ENCODE measurements at regions not wholly inside any gene's neighbourhood (a gene's known extent, or its start where the extent isn't known, plus 50 kb on each side); places are given as distances from the start of the nearest gene placed in this dataset.

GRCh38 chr13:105259426-105259825 is 1276.0 kb downstream of the EFNB2 start:
- ATAC-seq, result no peak
- TF ChIP-seq POLR2AphosphoS5 (IDR thresholded peaks at IDR 0.05), result no peak
- TF ChIP-seq, protein P1, sequence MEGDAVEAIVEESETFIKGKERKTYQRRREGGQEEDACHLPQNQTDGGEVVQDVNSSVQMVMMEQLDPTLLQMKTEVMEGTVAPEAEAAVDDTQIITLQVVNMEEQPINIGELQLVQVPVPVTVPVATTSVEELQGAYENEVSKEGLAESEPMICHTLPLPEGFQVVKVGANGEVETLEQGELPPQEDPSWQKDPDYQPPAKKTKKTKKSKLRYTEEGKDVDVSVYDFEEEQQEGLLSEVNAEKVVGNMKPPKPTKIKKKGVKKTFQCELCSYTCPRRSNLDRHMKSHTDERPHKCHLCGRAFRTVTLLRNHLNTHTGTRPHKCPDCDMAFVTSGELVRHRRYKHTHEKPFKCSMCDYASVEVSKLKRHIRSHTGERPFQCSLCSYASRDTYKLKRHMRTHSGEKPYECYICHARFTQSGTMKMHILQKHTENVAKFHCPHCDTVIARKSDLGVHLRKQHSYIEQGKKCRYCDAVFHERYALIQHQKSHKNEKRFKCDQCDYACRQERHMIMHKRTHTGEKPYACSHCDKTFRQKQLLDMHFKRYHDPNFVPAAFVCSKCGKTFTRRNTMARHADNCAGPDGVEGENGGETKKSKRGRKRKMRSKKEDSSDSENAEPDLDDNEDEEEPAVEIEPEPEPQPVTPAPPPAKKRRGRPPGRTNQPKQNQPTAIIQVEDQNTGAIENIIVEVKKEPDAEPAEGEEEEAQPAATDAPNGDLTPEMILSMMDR (IDR thresholded peaks at IDR 0.05), result no peak
- TF ChIP-seq POLR2A (IDR thresholded peaks at IDR 0.05), result no peak
- TF ChIP-seq EP300 (IDR thresholded peaks at IDR 0.05), result no peak
- H3K9me3 ChIP-seq, result no peaks in the 10 kb centered on the region
- H3K27me3 ChIP-seq, result no peaks in the 10 kb centered on the region
- 72 to 73% methylated on average over 5 to 6 of the region's 6 CpGs for WGBS, 2 donors (ENCODE audit: low coverage in 1 of 2)
- no peak overlapping the region for H3K27ac ChIP-seq
- H3K4me1 ChIP-seq, result no peaks in the 10 kb centered on the region
- no peak overlapping the region for H3K4me3 ChIP-seq
- H3K36me3 ChIP-seq, result no peaks in the 10 kb centered on the region

GRCh38 chr13:105255472-105255871 is 1280.0 kb downstream of the EFNB2 start:
- H3K9me3 ChIP-seq, result no peaks in the 10 kb centered on the region
- no peak for TF ChIP-seq POLR2A (IDR thresholded peaks at IDR 0.05)
- TF ChIP-seq, protein P1 (IDR thresholded peaks at IDR 0.05), result no peak
- 64% methylated on average over 1 of the region's 1 CpG; no CpG with 5 or more reads in 1 of the 2 donors for WGBS, 2 donors (ENCODE audit: low coverage in 1 of 2)

DNA sequence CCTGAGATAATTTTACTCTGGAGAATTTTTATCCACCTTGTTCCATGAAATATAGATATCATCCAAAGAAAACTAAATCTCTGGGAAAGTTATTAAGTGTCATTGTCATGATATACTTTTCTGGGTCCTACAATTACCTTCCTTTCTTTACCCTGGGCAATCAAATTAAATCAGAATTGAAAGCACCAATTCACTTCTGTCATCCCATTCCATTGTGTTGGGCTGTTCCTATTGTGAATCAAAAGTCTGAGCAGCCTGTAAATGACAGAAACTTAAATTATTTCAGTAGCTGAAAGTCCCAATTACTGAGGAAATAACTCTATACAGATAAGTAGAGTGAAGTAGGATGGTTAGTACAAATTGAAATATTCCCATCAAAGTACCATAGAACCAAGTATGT is 1284.2 kb downstream of the EFNB2 start:
- H3K9me3 ChIP-seq, result peaks cover 0 to 10% (median 0%) of the 10 kb centered on the region in 3 donors
- no peak overlapping the region for H3K27ac ChIP-seq
- no peak overlapping the region for H3K4me3 ChIP-seq
- H3K27me3 ChIP-seq, result no peaks in the 10 kb centered on the region
- ATAC-seq, result no peak
- TF ChIP-seq EP300 (IDR thresholded peaks at IDR 0.05) (no peak), POLR2AphosphoS5 (IDR thresholded peaks at IDR 0.05) (no peak), POLR2A (IDR thresholded peaks at IDR 0.05) (no peak)
- TF ChIP-seq, protein P1 (IDR thresholded peaks at IDR 0.05), result no peak
- no peaks in the 10 kb centered on the region for H3K36me3 ChIP-seq
- H3K4me1 ChIP-seq, result no peaks in the 10 kb centered on the region

More at GRCh38 chr13:105255472-105255871, 1280.0 kb downstream of the EFNB2 start:
- Histone ChIP-seq H3K27me3 (no peaks in the 10 kb centered on the region), H3K27ac (no peak overlapping the region), H3K4me1 (no peaks in the 10 kb centered on the region), H3K36me3 (no peaks in the 10 kb centered on the region), H3K4me3 (no peak overlapping the region)
- no peak for ATAC-seq

DNA sequence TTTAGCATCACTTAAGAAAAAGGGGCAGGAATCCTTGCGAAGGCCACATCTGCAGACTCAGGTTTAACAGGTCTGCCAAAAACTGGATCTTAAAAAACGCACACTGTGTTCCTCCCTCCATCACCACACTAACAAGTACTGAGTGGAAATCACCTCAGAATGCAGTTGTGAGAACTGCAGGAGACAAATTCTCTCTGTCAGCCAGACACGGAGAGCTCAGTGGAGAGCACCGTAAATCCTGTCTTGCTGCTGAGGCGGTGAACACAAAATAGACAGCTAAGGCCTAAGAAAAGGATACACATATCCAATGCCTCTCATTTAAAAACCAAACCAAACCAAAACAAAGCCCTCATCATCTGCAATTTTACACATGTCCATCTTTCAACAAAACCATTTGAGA is 1287.6 kb downstream of the EFNB2 start:
- no peaks in the 10 kb centered on the region for H3K4me1 ChIP-seq
- TF ChIP-seq POLR2AphosphoS5 (IDR thresholded peaks at IDR 0.05), result no peak
- TF ChIP-seq POLR2A (IDR thresholded peaks at IDR 0.05), result no peak
- TF ChIP-seq EP300 (IDR thresholded peaks at IDR 0.05), result no peak
- TF ChIP-seq, protein P1 (IDR thresholded peaks at IDR 0.05), result no peak
- ATAC-seq, result no peak
- H3K9me3 ChIP-seq, result peaks cover 0 to 18% (median 0%) of the 10 kb centered on the region in 3 donors
- no peak overlapping the region for H3K27ac ChIP-seq
- no peaks in the 10 kb centered on the region for H3K27me3 ChIP-seq
- H3K36me3 ChIP-seq, result no peaks in the 10 kb centered on the region
- H3K4me3 ChIP-seq, result no peak overlapping the region
- WGBS, 2 donors (ENCODE audit: low coverage in 1 of 2), result 83 to 87% methylated on average over 5 of the region's 5 CpGs

- TF ChIP-seq, protein P1 (IDR thresholded peaks at IDR 0.05), result no peak
- TF ChIP-seq POLR2A (IDR thresholded peaks at IDR 0.05) (no peak), POLR2AphosphoS5 (IDR thresholded peaks at IDR 0.05) (no peak), EP300 (IDR thresholded peaks at IDR 0.05) (no peak)
- no peaks in the 10 kb centered on the region for H3K4me1 ChIP-seq
- ATAC-seq, result no peak
- H3K36me3 ChIP-seq, result no peaks in the 10 kb centered on the region
- no peak overlapping the region for H3K4me3 ChIP-seq
- no peak overlapping the region for H3K27ac ChIP-seq
- 23 to 33% methylated on average over 3 of the region's 3 CpGs for WGBS, 2 donors (ENCODE audit: low coverage in 1 of 2)
- no peaks in the 10 kb centered on the region for H3K27me3 ChIP-seq
- H3K9me3 ChIP-seq, result peaks cover 0 to 8% (median 0%) of the 10 kb centered on the region in 3 donors
Observed at GRCh38 chr13:105240371-105240770, 1295.1 kb downstream of the EFNB2 start.

Data from gastroesophageal sphincter (tissue), 4 donors.